K562 (cell line): ENCODE measurements at regions not wholly inside any gene's neighbourhood (a gene's known extent, or its start where the extent isn't known, plus 50 kb on each side); places are given as distances from the start of the nearest gene placed in this dataset.

Experiments
- ATAC-seq: fragments of 200-7000 bp; cut with Tn5 transposase; 3 replicates; pipeline ENCODE4 v1.9.1; 2020; ENCODE audit warnings: moderate library complexity
- BruUV-seq: library from RNA; stranded (reverse); fragments of 400-500 nt; replicated peaks from 2 replicates; lab custom pipeline; 2021; lab: Mats Ljungman, UMichigan
- CTCF ChIA-PET: fragments of 300-600 bp; formaldehyde crosslinking; extraction: SDS; loops from one replicate; lab custom pipeline; 2021; ENCODE audit warnings: low intra/inter-chr PET ratio; lab: Yijun Ruan, JAX
- POLR2A ChIA-PET: fragments of 300-600, 350-650 bp; sonication (Branson Sonifier 250); formaldehyde crosslinking; extraction: SDS; loops from one replicate; lab custom pipeline; 2021; ENCODE audit warnings: antibody characterized with exemption, inconsistent platforms; lab: Yijun Ruan, JAX
- DNase-seq, 4 experiments: peaks; one replicate each; pipeline versions ENCODE4 v3.0.0 to v3.0.0-alpha.2; 2011 to 2018; ENCODE audit warnings: low spot score in 3 of 4, mixed read lengths in 3 of 4; ENCODE audit errors: extremely low read depth in 1 of 4
- FAIRE-seq: peaks from 2 replicates; lab custom pipeline; 2011; peaks lifted over from hg19 to GRCh38; lab: Jason Lieb, UNC
- H2AFZ ChIP-seq: 2 replicates; pipeline ENCODE4 v1.6.0; 2011; ENCODE audit warnings: low read depth, low read length, control low read depth, inconsistent platforms
- H3K27ac ChIP-seq: fragments of 200-600 bp; 3 replicates; pipeline ENCODE4 v1.8.0; 2011; ENCODE audit warnings: low read depth, mild to moderate bottlenecking, control low read depth, inconsistent platforms, low read length, moderate library complexity, mixed read lengths; ENCODE audit errors: extremely low read depth
- H3K27me3 ChIP-seq, 2 experiments: fragments of 300-600 bp in 1 of 2; 2 replicates in 1 of 2; 3 replicates in 1 of 2; pipeline versions ENCODE4 v1.6.0 to v1.8.0; 2011; ENCODE audit warnings: inconsistent platforms in 2 of 2, low read length in 2 of 2, mild to moderate bottlenecking in 1 of 2, mixed read lengths in 1 of 2, moderate library complexity in 1 of 2; ENCODE audit not compliant: control insufficient read depth in 2 of 2, insufficient read depth in 2 of 2
- H3K36me3 ChIP-seq: fragments of 300-600 bp; 3 replicates; pipeline ENCODE4 v1.8.0; 2011; ENCODE audit warnings: mild to moderate bottlenecking, low read length, inconsistent platforms; ENCODE audit not compliant: control insufficient read depth, insufficient read depth
- H3K4me1 ChIP-seq, 2 experiments: fragments of 200-600 bp in 1 of 2; replicated peaks in 1 of 2; 2 replicates in 1 of 2; 3 replicates in 1 of 2; pipeline versions ENCODE4 v1.5.1 to v1.8.0; 2011; ENCODE audit warnings: inconsistent platforms in 2 of 2, low read length in 2 of 2, mild to moderate bottlenecking in 1 of 2, mixed read lengths in 1 of 2, moderate library complexity in 1 of 2; ENCODE audit not compliant: control insufficient read depth in 2 of 2, insufficient read depth in 2 of 2
- H3K4me2 ChIP-seq: 2 replicates; pipeline ENCODE4 v1.6.1; 2011; ENCODE audit warnings: low read length, control low read depth, inconsistent platforms, mixed read lengths; ENCODE audit not compliant: insufficient read depth
- H3K4me3 ChIP-seq: fragments of 200-600 bp; sonication (generic), shearing (Covaris generic); 2 replicates; pipeline ENCODE4 v1.5.1; 2016; ENCODE audit warnings: control low read depth, inconsistent platforms
- H3K79me2 ChIP-seq: fragments of 200-600 bp; 3 replicates; pipeline ENCODE4 v1.8.0; 2011; ENCODE audit warnings: low read length, inconsistent platforms; ENCODE audit not compliant: control insufficient read depth, insufficient read depth
- H3K9ac ChIP-seq, 2 experiments: 2 replicates each; pipeline versions ENCODE4 v1.6.0 to v1.6.1; 2011; ENCODE audit warnings: low read depth in 2 of 2, low read length in 2 of 2, control low read depth in 1 of 2, inconsistent platforms in 1 of 2, mild to moderate bottlenecking in 1 of 2, mixed read lengths in 1 of 2; ENCODE audit not compliant: insufficient read depth in 1 of 2
- H3K9me1 ChIP-seq: one replicate; pipeline ENCODE4 v1.6.0; 2011; ENCODE audit warnings: inconsistent platforms, mild to moderate bottlenecking, low read length, moderate library complexity; ENCODE audit not compliant: control insufficient read depth, insufficient read depth
- H3K9me3 ChIP-seq: replicated peaks from 2 replicates; pipeline ENCODE4 v1.5.1; 2011; ENCODE audit warnings: low read depth, low read length, inconsistent platforms; ENCODE audit not compliant: control insufficient read depth, insufficient read depth
- H4K20me1 ChIP-seq: replicated peaks from 2 replicates; pipeline ENCODE4 v1.6.1; 2011; ENCODE audit warnings: low read length, inconsistent platforms, mixed read lengths; ENCODE audit not compliant: control insufficient read depth, insufficient read depth
- BACH1 ChIP-seq: fragments of 200-800 bp; sonication (Bioruptor generic); IDR thresholded peaks from 2 replicates; pipeline ENCODE4 v1.6.1; 2016; ENCODE audit warnings: missing genetic modification characterization, missing compliant biosample characterization
- CBX5 ChIP-seq: IDR thresholded peaks from 2 replicates; pipeline ENCODE4 v1.6.1; 2014; ENCODE audit warnings: low read depth, borderline replicate concordance
- CCAR2 ChIP-seq: fragments of 200-400 bp; formaldehyde crosslinking; IDR thresholded peaks from 2 replicates; pipeline ENCODE4 v1.6.1; 2017; ENCODE audit warnings: mild to moderate bottlenecking, low read depth, low read length
- ELK1 ChIP-seq: sonication (generic); formaldehyde crosslinking; IDR thresholded peaks from 2 replicates; pipeline ENCODE4 v1.8.1; 2022; ENCODE audit warnings: missing genetic modification reagents
- GABPB1 ChIP-seq: sonication (generic); formaldehyde crosslinking; IDR thresholded peaks from 2 replicates; pipeline ENCODE4 v1.8.0; 2022; ENCODE audit warnings: mild to moderate bottlenecking, missing genetic modification reagents
- HDAC3 ChIP-seq: fragments of 450-650 bp; IDR thresholded peaks from 2 replicates; pipeline ENCODE4 v1.6.1; 2018; ENCODE audit warnings: borderline replicate concordance, mild to moderate bottlenecking, moderate library complexity; ENCODE audit not compliant: partially characterized antibody
- HEY1 ChIP-seq: fragments of 250-450 bp; sonication (Bioruptor Pico); IDR thresholded peaks from 2 replicates; pipeline ENCODE4 v1.5.0; 2020; ENCODE audit warnings: mild to moderate bottlenecking, moderate library complexity, borderline replicate concordance
- HIVEP1 ChIP-seq: fragments of 250-450 bp; sonication (Bioruptor Pico); IDR thresholded peaks from 2 replicates; pipeline ENCODE4 v1.4.0; 2020; ENCODE audit warnings: mild to moderate bottlenecking
- MAZ ChIP-seq, 2 experiments: fragments of 450-650 bp in 1 of 2; sonication (generic) in 1 of 2; formaldehyde crosslinking; IDR thresholded peaks in 1 of 2; conservative IDR thresholded peaks in 1 of 2; 2 replicates each; pipeline versions ENCODE4 v1.4.0 to v1.5.0; 2020; ENCODE audit warnings: mild to moderate bottlenecking in 1 of 2, missing genetic modification reagents in 1 of 2
- NEUROD1 ChIP-seq: fragments of 150-350 bp; IDR thresholded peaks from 2 replicates; pipeline ENCODE4 v1.6.1; 2014; ENCODE audit warnings: borderline replicate concordance, low read length, low read depth; ENCODE audit not compliant: partially characterized antibody
- PATZ1 ChIP-seq: fragments of 250-450 bp; sonication (Bioruptor Pico); IDR thresholded peaks from 2 replicates; pipeline ENCODE4 v1.5.0; 2020; ENCODE audit warnings: mild to moderate bottlenecking, borderline replicate concordance
- PURB ChIP-seq: sonication (generic); formaldehyde crosslinking; IDR thresholded peaks from 2 replicates; pipeline ENCODE4 v1.9.0; 2021; ENCODE audit warnings: low read depth, mild to moderate bottlenecking, missing genetic modification reagents
- PYGO2 ChIP-seq: fragments of 450-650 bp; IDR thresholded peaks from 2 replicates; pipeline ENCODE4 v1.6.1; 2016; ENCODE audit warnings: mild to moderate bottlenecking, missing genetic modification characterization, moderate library complexity, missing compliant biosample characterization
- RBM22 ChIP-seq: fragments of 200-400 bp; formaldehyde crosslinking; IDR thresholded peaks from 2 replicates; pipeline ENCODE4 v1.6.1; 2018; ENCODE audit warnings: low read length, low read depth; ENCODE audit not compliant: poor library complexity, severe bottlenecking
- SREBF1 ChIP-seq: fragments of 150-350 bp; IDR thresholded peaks from 2 replicates; pipeline ENCODE4 v1.6.1; 2014; ENCODE audit warnings: antibody characterized with exemption, low read depth, low read length, borderline replicate concordance
- ZFP91 ChIP-seq: sonication (generic); formaldehyde crosslinking; IDR thresholded peaks from 2 replicates; pipeline ENCODE4 v1.8.0; 2022; ENCODE audit warnings: mild to moderate bottlenecking, missing genetic modification reagents
- ZNF175 ChIP-seq: fragments of 200-800 bp; sonication (Bioruptor generic); IDR thresholded peaks from 2 replicates; pipeline ENCODE4 v1.6.1; 2016; ENCODE audit warnings: low read depth, mild to moderate bottlenecking, missing genetic modification characterization, missing compliant biosample characterization
- ZNF436 ChIP-seq: fragments of 250-450, 450-650 bp; sonication (Bioruptor Pico); formaldehyde crosslinking; IDR thresholded peaks from 2 replicates; pipeline ENCODE4 v1.7.0; 2020; ENCODE audit warnings: mild to moderate bottlenecking
- WGBS: fragments of 100-300 bp; shearing (Covaris generic); methylation state at CpG from one replicate; pipeline ENCODE4 v1.1.6; 2016; ENCODE audit warnings: low coverage, mixed read lengths; ENCODE audit not compliant: insufficient coverage; ENCODE audit errors: missing lambda C conversion rate; 5-methylcytosine and 5-hydroxymethylcytosine counted together
- in situ Hi-C: fragments of 300-500 bp; cut with MboI; formaldehyde crosslinking; loops from 4 replicates; pipeline ENCODE4 v1.15.0; 2018; ENCODE audit warnings: inconsistent platforms, mixed read lengths
- intact Hi-C: fragments of 100-400 bp; cut with micrococcal nuclease; formaldehyde crosslinking; loops from 2 replicates; pipeline ENCODE4 v1.14.2; 2022

GRCh38 chr5:58037899-58038298 is 422.0 kb downstream of the PLK2 start:
- intact Hi-C loops, result loop anchor here (1.0 kb wide), 1 partner anchor 11 kb away; no protein-coding TSS in a partner anchor
- 10% methylated on average over 3 of the region's 3 CpGs for WGBS
- Histone ChIP-seq H3K9me1 (no peaks in the 10 kb centered on the region), H3K4me1 (peaks cover 0 to 5% of the 10 kb centered on the region in 2 experiments; a peak in 2 of 5 replicates), H3K9me3 (0 out of 2 replicates have a peak, but pooled peaks cover 1% of the 10 kb centered on the region), H3K36me3 (no peaks in the 10 kb centered on the region), H4K20me1 (no peaks in the 10 kb centered on the region), H3K4me3 (no peak overlapping the region), H3K27ac (no peak overlapping the region), H3K79me2 (no peaks in the 10 kb centered on the region), H3K4me2 (no peak overlapping the region), H3K9ac (no peak overlapping the region), H2AFZ (no peak overlapping the region), H3K27me3 (no peaks in the 10 kb centered on the region)
- FAIRE-seq, result no peak
- in situ Hi-C loops, result no loop called here
- POLR2A ChIA-PET, result no interaction called here
- ATAC-seq, result no peak
- CTCF ChIA-PET, result no interaction called here
- DNase-seq, result no peak
- BruUV-seq, result no TSS peak
- TF ChIP-seq CBX5 (no peak), PATZ1 (no peak), CCAR2 (no peak), MAZ (CRISPR knock-in tag; conservative IDR thresholded peaks at IDR 0.05 in 1 of 2, IDR thresholded peaks at IDR 0.05 in 1 of 2) (no peak), GABPB1 (CRISPR knock-in tag) (no peak), HEY1 (CRISPR knock-in tag) (no peak), ZFP91 (CRISPR knock-in tag) (no peak), HDAC3 (no peak), HIVEP1 (CRISPR knock-in tag) (no peak), ZNF436 (CRISPR knock-in tag) (no peak), NEUROD1 (no peak), RBM22 (no peak), ELK1 (CRISPR knock-in tag) (no peak), ZNF175 (CRISPR knock-in tag) (no peak), SREBF1 (no peak), PYGO2 (tag) (no peak), PURB (CRISPR knock-in tag) (no peak), BACH1 (no peak)
